ENCODE measurements at regions not wholly inside any gene's neighbourhood (a gene's known extent, or its start where the extent isn't known, plus 50 kb on each side); places are given as distances from the start of the nearest gene placed in this dataset.

GRCh38 chrX:30997411-30997810, 74.4 kb downstream of the FTHL17 start (continued):
- TF ChIP-seq GABPA (IDR thresholded peaks at IDR 0.05 in 1 of 2, conservative IDR thresholded peaks at IDR 0.05 in 1 of 2), result no peak
- no peak for TF ChIP-seq SP1 (IDR thresholded peaks at IDR 0.05)
- TF ChIP-seq HNF4A (conservative IDR thresholded peaks at IDR 0.05), result no peak
- TF ChIP-seq YY1 (IDR thresholded peaks at IDR 0.05), result no peak
- TF ChIP-seq FOXA2 (IDR thresholded peaks at IDR 0.05), result no peak

GRCh38 chrX:30995705-30996104, 76.1 kb downstream of the FTHL17 start:
- Histone ChIP-seq H3K27me3 (ENCODE audit: control insufficient read depth in 4 of 4, insufficient read depth in 4 of 4, low read length in 3 of 4) (no peaks in the 10 kb centered on the region), H3K4me1 (ENCODE audit: control insufficient read depth in 4 of 4, insufficient read depth in 4 of 4, low read length in 3 of 4) (peaks cover 0 to 12% (median 10%) of the 10 kb centered on the region in 4 donors), H3K4me3 (ENCODE audit: low read depth in 1 of 3, low read length in 3 of 3) (no peak overlapping the region), H3K9me3 (ENCODE audit: control insufficient read depth in 4 of 4, low read length in 3 of 4) (no peaks in the 10 kb centered on the region), H3K36me3 (ENCODE audit: control insufficient read depth in 4 of 4, insufficient read depth in 3 of 4, low read depth in 1 of 4, low read length in 3 of 4) (no peaks in the 10 kb centered on the region), H3K9ac (ENCODE audit: low read depth in 1 of 2, low read length in 2 of 2) (no peak overlapping the region), H3K27ac (ENCODE audit: low read depth in 1 of 2, low read length in 2 of 2) (no peak overlapping the region)
- 84% methylated on average over 3 of the region's 3 CpGs for WGBS
- TF ChIP-seq, protein P1, sequence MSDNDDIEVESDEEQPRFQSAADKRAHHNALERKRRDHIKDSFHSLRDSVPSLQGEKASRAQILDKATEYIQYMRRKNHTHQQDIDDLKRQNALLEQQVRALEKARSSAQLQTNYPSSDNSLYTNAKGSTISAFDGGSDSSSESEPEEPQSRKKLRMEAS (IDR thresholded peaks at IDR 0.05), result no peak
- no peak for TF ChIP-seq FOXA1 (IDR thresholded peaks at IDR 0.05)
- TF ChIP-seq, protein P2, sequence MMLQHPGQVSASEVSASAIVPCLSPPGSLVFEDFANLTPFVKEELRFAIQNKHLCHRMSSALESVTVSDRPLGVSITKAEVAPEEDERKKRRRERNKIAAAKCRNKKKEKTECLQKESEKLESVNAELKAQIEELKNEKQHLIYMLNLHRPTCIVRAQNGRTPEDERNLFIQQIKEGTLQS (IDR thresholded peaks at IDR 0.05), result no peak
- TF ChIP-seq, protein P3, sequence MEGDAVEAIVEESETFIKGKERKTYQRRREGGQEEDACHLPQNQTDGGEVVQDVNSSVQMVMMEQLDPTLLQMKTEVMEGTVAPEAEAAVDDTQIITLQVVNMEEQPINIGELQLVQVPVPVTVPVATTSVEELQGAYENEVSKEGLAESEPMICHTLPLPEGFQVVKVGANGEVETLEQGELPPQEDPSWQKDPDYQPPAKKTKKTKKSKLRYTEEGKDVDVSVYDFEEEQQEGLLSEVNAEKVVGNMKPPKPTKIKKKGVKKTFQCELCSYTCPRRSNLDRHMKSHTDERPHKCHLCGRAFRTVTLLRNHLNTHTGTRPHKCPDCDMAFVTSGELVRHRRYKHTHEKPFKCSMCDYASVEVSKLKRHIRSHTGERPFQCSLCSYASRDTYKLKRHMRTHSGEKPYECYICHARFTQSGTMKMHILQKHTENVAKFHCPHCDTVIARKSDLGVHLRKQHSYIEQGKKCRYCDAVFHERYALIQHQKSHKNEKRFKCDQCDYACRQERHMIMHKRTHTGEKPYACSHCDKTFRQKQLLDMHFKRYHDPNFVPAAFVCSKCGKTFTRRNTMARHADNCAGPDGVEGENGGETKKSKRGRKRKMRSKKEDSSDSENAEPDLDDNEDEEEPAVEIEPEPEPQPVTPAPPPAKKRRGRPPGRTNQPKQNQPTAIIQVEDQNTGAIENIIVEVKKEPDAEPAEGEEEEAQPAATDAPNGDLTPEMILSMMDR (IDR thresholded peaks at IDR 0.05; ENCODE audit: low read depth, low read length, missing input control), result no peak
- TF ChIP-seq HNF4A (conservative IDR thresholded peaks at IDR 0.05), result no peak
- no peak for TF ChIP-seq TAF1 (conservative IDR thresholded peaks at IDR 0.05)
- no peak for TF ChIP-seq RXRA (IDR thresholded peaks at IDR 0.05)
- TF ChIP-seq NR2F2 (IDR thresholded peaks at IDR 0.05), result no peak
- TF ChIP-seq ZBTB33 (IDR thresholded peaks at IDR 0.05), result no peak
- TF ChIP-seq GABPA (IDR thresholded peaks at IDR 0.05 in 1 of 2, conservative IDR thresholded peaks at IDR 0.05 in 1 of 2), result no peak
- TF ChIP-seq SP1 (IDR thresholded peaks at IDR 0.05), result no peak
- TF ChIP-seq, protein P4, sequence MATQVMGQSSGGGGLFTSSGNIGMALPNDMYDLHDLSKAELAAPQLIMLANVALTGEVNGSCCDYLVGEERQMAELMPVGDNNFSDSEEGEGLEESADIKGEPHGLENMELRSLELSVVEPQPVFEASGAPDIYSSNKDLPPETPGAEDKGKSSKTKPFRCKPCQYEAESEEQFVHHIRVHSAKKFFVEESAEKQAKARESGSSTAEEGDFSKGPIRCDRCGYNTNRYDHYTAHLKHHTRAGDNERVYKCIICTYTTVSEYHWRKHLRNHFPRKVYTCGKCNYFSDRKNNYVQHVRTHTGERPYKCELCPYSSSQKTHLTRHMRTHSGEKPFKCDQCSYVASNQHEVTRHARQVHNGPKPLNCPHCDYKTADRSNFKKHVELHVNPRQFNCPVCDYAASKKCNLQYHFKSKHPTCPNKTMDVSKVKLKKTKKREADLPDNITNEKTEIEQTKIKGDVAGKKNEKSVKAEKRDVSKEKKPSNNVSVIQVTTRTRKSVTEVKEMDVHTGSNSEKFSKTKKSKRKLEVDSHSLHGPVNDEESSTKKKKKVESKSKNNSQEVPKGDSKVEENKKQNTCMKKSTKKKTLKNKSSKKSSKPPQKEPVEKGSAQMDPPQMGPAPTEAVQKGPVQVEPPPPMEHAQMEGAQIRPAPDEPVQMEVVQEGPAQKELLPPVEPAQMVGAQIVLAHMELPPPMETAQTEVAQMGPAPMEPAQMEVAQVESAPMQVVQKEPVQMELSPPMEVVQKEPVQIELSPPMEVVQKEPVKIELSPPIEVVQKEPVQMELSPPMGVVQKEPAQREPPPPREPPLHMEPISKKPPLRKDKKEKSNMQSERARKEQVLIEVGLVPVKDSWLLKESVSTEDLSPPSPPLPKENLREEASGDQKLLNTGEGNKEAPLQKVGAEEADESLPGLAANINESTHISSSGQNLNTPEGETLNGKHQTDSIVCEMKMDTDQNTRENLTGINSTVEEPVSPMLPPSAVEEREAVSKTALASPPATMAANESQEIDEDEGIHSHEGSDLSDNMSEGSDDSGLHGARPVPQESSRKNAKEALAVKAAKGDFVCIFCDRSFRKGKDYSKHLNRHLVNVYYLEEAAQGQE (IDR thresholded peaks at IDR 0.05), result no peak
- no peak for TF ChIP-seq JUND (IDR thresholded peaks at IDR 0.05)
- TF ChIP-seq HNF4G (IDR thresholded peaks at IDR 0.05), result no peak
- no peak for TF ChIP-seq FOXA2 (IDR thresholded peaks at IDR 0.05)
- no peak for TF ChIP-seq RAD21 (IDR thresholded peaks at IDR 0.05)
- TF ChIP-seq EGR1 (IDR thresholded peaks at IDR 0.05; ENCODE audit: low read depth in 2 of 2), result no peak
- TF ChIP-seq YY1 (IDR thresholded peaks at IDR 0.05), result no peak
- DNase-seq (ENCODE audit: low spot score), result no peak

Data from liver (tissue), 8 donors.